ENCODE measurements at regions not wholly inside any gene's neighbourhood (a gene's known extent, or its start where the extent isn't known, plus 50 kb on each side); places are given as distances from the start of the nearest gene placed in this dataset.

GRCh38 chr7:46446151-46446550, 525.1 kb upstream of the IGFBP3 start:
- TF ChIP-seq, protein P1, sequence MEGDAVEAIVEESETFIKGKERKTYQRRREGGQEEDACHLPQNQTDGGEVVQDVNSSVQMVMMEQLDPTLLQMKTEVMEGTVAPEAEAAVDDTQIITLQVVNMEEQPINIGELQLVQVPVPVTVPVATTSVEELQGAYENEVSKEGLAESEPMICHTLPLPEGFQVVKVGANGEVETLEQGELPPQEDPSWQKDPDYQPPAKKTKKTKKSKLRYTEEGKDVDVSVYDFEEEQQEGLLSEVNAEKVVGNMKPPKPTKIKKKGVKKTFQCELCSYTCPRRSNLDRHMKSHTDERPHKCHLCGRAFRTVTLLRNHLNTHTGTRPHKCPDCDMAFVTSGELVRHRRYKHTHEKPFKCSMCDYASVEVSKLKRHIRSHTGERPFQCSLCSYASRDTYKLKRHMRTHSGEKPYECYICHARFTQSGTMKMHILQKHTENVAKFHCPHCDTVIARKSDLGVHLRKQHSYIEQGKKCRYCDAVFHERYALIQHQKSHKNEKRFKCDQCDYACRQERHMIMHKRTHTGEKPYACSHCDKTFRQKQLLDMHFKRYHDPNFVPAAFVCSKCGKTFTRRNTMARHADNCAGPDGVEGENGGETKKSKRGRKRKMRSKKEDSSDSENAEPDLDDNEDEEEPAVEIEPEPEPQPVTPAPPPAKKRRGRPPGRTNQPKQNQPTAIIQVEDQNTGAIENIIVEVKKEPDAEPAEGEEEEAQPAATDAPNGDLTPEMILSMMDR (IDR thresholded peaks at IDR 0.05): no peak
- no peak for TF ChIP-seq POLR2A (IDR thresholded peaks at IDR 0.05)
